GM23338 (cell line): ENCODE measurements at regions not wholly inside any gene's neighbourhood (a gene's known extent, or its start where the extent isn't known, plus 50 kb on each side); places are given as distances from the start of the nearest gene placed in this dataset.

Experiments
- ATAC-seq: fragments of 200-7000 bp; cut with Tn5 transposase; 3 replicates; pipeline ENCODE4 v1.9.1; 2020
- DNase-seq: peaks from one replicate; pipeline ENCODE4 v3.0.0-alpha.2; 2015; ENCODE audit warnings: low spot score
- H2AFZ ChIP-seq: fragments of 200-600 bp; sonication (generic); 2 replicates; pipeline ENCODE4 v1.8.0; 2016; ENCODE audit warnings: antibody characterized with exemption, mild to moderate bottlenecking, moderate library complexity
- H3F3A ChIP-seq: fragments of 200-600 bp; sonication (generic); replicated peaks from 2 replicates; pipeline ENCODE4 v1.8.0; 2017; ENCODE audit warnings: antibody characterized with exemption, mixed run types, low read depth
- H3K27ac ChIP-seq: fragments of 200-600 bp; sonication (generic); 2 replicates; pipeline ENCODE4 v1.6.1; 2016; ENCODE audit warnings: low read depth
- H3K27me3 ChIP-seq: fragments of 200-600 bp; sonication (generic); 2 replicates; pipeline ENCODE4 v1.8.0; 2016; ENCODE audit warnings: mild to moderate bottlenecking, mixed run types, moderate library complexity; ENCODE audit not compliant: insufficient read depth
- H3K36me3 ChIP-seq: fragments of 200-600 bp; sonication (generic); 2 replicates; pipeline ENCODE4 v1.8.0; 2016; ENCODE audit warnings: mild to moderate bottlenecking; ENCODE audit not compliant: insufficient read depth
- H3K4me1 ChIP-seq: fragments of 200-600 bp; sonication (generic); 2 replicates; pipeline ENCODE4 v1.8.0; 2016; ENCODE audit warnings: mild to moderate bottlenecking, moderate library complexity; ENCODE audit not compliant: insufficient read depth
- H3K4me2 ChIP-seq: fragments of 200-600 bp; sonication (generic); 2 replicates; pipeline ENCODE4 v1.7.1; 2017; ENCODE audit warnings: mixed run types
- H3K4me3 ChIP-seq: fragments of 200-600 bp; sonication (generic); 2 replicates; pipeline ENCODE4 v1.6.1; 2016; ENCODE audit warnings: mixed run types
- H3K79me2 ChIP-seq: fragments of 200-600 bp; sonication (generic); replicated peaks from 2 replicates; pipeline ENCODE4 v1.8.0; 2017; ENCODE audit warnings: mild to moderate bottlenecking; ENCODE audit not compliant: insufficient read depth
- H3K9me2 ChIP-seq: fragments of 200-600 bp; sonication (generic); 2 replicates; pipeline ENCODE4 v1.8.0; 2017; ENCODE audit not compliant: insufficient read depth
- H4K20me1 ChIP-seq: fragments of 200-600 bp; sonication (generic); replicated peaks from 2 replicates; pipeline ENCODE4 v1.8.0; 2017; ENCODE audit warnings: mild to moderate bottlenecking; ENCODE audit not compliant: insufficient read depth
- H3K27ac Mint-ChIP-seq: 2 replicates; pipeline ENCODE4 v1.8.0; 2020; ENCODE audit warnings: inconsistent platforms, mild to moderate bottlenecking, moderate library complexity, mixed read lengths
- H3K27me3 Mint-ChIP-seq: 3 replicates; pipeline ENCODE4 v1.8.0; 2022; ENCODE audit warnings: low read depth, mild to moderate bottlenecking, moderate library complexity, mixed read lengths, inconsistent platforms; ENCODE audit not compliant: insufficient read depth, poor library complexity
- H3K36me3 Mint-ChIP-seq: 3 replicates; pipeline ENCODE4 v1.8.0; 2021; ENCODE audit warnings: low read depth, mild to moderate bottlenecking, inconsistent platforms, moderate library complexity, mixed read lengths
- H3K4me1 Mint-ChIP-seq: 3 replicates; pipeline ENCODE4 v1.8.0; 2020; ENCODE audit warnings: mild to moderate bottlenecking, inconsistent platforms, mixed read lengths
- H3K4me3 Mint-ChIP-seq: 3 replicates; pipeline ENCODE4 v1.8.0; 2021; ENCODE audit warnings: moderate library complexity, mild to moderate bottlenecking, inconsistent platforms, mixed read lengths
- H3K9me3 Mint-ChIP-seq: 3 replicates; pipeline ENCODE4 v1.8.0; 2020; ENCODE audit warnings: moderate library complexity, mild to moderate bottlenecking, inconsistent platforms, mixed read lengths
- CREB1 ChIP-seq: fragments of 250-450 bp; sonication (Bioruptor Pico); IDR thresholded peaks from 2 replicates; pipeline ENCODE4 v1.5.0; 2020; ENCODE audit warnings: low read depth, mild to moderate bottlenecking, moderate library complexity
- EZH2 ChIP-seq: fragments of 200-600 bp; sonication (generic); IDR thresholded peaks from one replicate; pipeline ENCODE4 v1.8.0; 2017; ENCODE audit warnings: antibody characterized with exemption, mild to moderate bottlenecking, low read depth; ENCODE audit not compliant: unreplicated experiment
- EZH2phosphoT487 ChIP-seq: fragments of 200-600 bp; sonication (generic); IDR thresholded peaks from one replicate; pipeline ENCODE4 v1.8.1; 2018; ENCODE audit warnings: antibody characterized with exemption; ENCODE audit not compliant: unreplicated experiment
- JUNB ChIP-seq: IDR thresholded peaks from one replicate; pipeline ENCODE4 v1.6.1; 2016; ENCODE audit warnings: antibody characterized with exemption; ENCODE audit not compliant: unreplicated experiment
- ZNF114 ChIP-seq: fragments of 250-450 bp; sonication (Bioruptor Pico); IDR thresholded peaks from 2 replicates; pipeline ENCODE4 v1.5.0; 2020; ENCODE audit warnings: mild to moderate bottlenecking, moderate library complexity
- ZNF331 ChIP-seq: fragments of 250-450 bp; sonication (Bioruptor Pico); IDR thresholded peaks from 2 replicates; pipeline ENCODE4 v1.5.0; 2020; ENCODE audit warnings: low read depth, mild to moderate bottlenecking, moderate library complexity
- TF ChIP-seq, protein P1 (sequence below), 2 experiments: fragments of 200-600 bp in 1 of 2; sonication (generic) in 1 of 2; conservative IDR thresholded peaks; 2 replicates each; pipeline versions ENCODE4 v1.5.1 to v1.6.1; 2016 to 2017; ENCODE audit warnings: antibody characterized with exemption in 2 of 2, low read depth in 2 of 2, mild to moderate bottlenecking in 2 of 2, moderate library complexity in 1 of 2
- TF ChIP-seq, protein P2 (sequence below): fragments of 250-450 bp; sonication (Bioruptor Pico); IDR thresholded peaks from 2 replicates; pipeline ENCODE4 v1.5.0; 2020; ENCODE audit warnings: mild to moderate bottlenecking, moderate library complexity
- TF ChIP-seq, protein P3 (sequence below): IDR thresholded peaks from 2 replicates; pipeline ENCODE4 v1.6.1; 2016; ENCODE audit warnings: antibody characterized with exemption
- TF ChIP-seq, protein P4 (sequence below): IDR thresholded peaks from one replicate; pipeline ENCODE4 v1.6.1; 2018; ENCODE audit warnings: antibody characterized with exemption; ENCODE audit not compliant: unreplicated experiment

DNA sequence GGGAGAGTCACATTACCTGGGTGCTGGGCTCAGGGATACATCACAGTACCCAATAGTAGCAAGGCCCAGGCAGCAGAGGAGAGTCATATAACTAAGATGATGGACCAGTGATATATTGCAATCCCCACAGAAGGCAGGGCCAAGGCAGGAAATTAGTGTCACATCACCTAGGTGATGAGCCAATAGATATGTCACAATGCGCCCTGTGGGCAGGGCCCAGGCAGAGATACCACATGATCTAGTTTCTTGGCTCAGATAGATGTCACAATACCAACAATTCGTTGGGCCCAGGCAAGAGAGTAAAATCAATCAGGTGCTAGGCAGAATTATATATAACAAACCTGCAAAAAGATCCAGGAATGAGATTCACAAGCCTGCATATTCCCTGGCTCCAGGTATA is 2111.5 kb downstream of the TP53TG3F start (continued):
- TF ChIP-seq, protein P1, sequence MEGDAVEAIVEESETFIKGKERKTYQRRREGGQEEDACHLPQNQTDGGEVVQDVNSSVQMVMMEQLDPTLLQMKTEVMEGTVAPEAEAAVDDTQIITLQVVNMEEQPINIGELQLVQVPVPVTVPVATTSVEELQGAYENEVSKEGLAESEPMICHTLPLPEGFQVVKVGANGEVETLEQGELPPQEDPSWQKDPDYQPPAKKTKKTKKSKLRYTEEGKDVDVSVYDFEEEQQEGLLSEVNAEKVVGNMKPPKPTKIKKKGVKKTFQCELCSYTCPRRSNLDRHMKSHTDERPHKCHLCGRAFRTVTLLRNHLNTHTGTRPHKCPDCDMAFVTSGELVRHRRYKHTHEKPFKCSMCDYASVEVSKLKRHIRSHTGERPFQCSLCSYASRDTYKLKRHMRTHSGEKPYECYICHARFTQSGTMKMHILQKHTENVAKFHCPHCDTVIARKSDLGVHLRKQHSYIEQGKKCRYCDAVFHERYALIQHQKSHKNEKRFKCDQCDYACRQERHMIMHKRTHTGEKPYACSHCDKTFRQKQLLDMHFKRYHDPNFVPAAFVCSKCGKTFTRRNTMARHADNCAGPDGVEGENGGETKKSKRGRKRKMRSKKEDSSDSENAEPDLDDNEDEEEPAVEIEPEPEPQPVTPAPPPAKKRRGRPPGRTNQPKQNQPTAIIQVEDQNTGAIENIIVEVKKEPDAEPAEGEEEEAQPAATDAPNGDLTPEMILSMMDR (conservative IDR thresholded peaks at IDR 0.05; ENCODE audit: low read depth in 2 of 2): no peak
- TF ChIP-seq ZNF114 (CRISPR knock-in tag) (no peak), EZH2phosphoT487 (no peak)

DNA sequence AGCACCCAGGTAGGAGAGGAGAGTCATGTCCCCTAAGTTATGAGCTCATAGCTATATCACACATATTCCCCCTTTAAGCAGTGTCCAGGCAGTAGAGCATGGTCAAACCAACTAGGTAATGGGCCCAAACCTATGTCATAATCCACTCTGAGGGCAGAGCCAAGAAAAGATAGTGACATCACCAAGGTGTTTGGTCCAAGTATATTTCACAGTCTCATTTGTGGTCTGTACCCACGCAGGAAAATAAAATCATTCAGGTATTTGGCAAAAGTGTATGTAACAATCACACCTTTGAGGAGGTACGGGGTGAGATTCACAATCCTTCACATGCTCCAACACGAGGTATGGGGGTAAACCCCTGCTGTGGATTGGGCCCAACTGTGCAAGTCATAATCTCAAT is 2112.8 kb downstream of the TP53TG3F start:
- no peaks in the 10 kb centered on the region for H3K36me3 ChIP-seq
- no peaks in the 10 kb centered on the region for H3F3A ChIP-seq
- H3K4me2 ChIP-seq: no peak overlapping the region
- Mint-ChIP-seq H3K4me3 (no peak overlapping the region), H3K27ac (no peak overlapping the region), H3K9me3 (peaks cover 94% of the 10 kb centered on the region), H3K36me3 (peaks cover 53% of the 10 kb centered on the region), H3K27me3 (peaks cover 2% of the 10 kb centered on the region), H3K4me1 (no peaks in the 10 kb centered on the region)
- no peaks in the 10 kb centered on the region for H3K79me2 ChIP-seq
- DNase-seq (no peak), ATAC-seq (no peak)
- H3K27me3 ChIP-seq: no peaks in the 10 kb centered on the region
- no peaks in the 10 kb centered on the region for H4K20me1 ChIP-seq
- H3K4me3 ChIP-seq: no peak overlapping the region
- H3K4me1 ChIP-seq: no peaks in the 10 kb centered on the region
- no peak overlapping the region for H2AFZ ChIP-seq
- H3K27ac ChIP-seq: no peak overlapping the region
- no peaks in the 10 kb centered on the region for H3K9me2 ChIP-seq
- TF ChIP-seq, protein P2, sequence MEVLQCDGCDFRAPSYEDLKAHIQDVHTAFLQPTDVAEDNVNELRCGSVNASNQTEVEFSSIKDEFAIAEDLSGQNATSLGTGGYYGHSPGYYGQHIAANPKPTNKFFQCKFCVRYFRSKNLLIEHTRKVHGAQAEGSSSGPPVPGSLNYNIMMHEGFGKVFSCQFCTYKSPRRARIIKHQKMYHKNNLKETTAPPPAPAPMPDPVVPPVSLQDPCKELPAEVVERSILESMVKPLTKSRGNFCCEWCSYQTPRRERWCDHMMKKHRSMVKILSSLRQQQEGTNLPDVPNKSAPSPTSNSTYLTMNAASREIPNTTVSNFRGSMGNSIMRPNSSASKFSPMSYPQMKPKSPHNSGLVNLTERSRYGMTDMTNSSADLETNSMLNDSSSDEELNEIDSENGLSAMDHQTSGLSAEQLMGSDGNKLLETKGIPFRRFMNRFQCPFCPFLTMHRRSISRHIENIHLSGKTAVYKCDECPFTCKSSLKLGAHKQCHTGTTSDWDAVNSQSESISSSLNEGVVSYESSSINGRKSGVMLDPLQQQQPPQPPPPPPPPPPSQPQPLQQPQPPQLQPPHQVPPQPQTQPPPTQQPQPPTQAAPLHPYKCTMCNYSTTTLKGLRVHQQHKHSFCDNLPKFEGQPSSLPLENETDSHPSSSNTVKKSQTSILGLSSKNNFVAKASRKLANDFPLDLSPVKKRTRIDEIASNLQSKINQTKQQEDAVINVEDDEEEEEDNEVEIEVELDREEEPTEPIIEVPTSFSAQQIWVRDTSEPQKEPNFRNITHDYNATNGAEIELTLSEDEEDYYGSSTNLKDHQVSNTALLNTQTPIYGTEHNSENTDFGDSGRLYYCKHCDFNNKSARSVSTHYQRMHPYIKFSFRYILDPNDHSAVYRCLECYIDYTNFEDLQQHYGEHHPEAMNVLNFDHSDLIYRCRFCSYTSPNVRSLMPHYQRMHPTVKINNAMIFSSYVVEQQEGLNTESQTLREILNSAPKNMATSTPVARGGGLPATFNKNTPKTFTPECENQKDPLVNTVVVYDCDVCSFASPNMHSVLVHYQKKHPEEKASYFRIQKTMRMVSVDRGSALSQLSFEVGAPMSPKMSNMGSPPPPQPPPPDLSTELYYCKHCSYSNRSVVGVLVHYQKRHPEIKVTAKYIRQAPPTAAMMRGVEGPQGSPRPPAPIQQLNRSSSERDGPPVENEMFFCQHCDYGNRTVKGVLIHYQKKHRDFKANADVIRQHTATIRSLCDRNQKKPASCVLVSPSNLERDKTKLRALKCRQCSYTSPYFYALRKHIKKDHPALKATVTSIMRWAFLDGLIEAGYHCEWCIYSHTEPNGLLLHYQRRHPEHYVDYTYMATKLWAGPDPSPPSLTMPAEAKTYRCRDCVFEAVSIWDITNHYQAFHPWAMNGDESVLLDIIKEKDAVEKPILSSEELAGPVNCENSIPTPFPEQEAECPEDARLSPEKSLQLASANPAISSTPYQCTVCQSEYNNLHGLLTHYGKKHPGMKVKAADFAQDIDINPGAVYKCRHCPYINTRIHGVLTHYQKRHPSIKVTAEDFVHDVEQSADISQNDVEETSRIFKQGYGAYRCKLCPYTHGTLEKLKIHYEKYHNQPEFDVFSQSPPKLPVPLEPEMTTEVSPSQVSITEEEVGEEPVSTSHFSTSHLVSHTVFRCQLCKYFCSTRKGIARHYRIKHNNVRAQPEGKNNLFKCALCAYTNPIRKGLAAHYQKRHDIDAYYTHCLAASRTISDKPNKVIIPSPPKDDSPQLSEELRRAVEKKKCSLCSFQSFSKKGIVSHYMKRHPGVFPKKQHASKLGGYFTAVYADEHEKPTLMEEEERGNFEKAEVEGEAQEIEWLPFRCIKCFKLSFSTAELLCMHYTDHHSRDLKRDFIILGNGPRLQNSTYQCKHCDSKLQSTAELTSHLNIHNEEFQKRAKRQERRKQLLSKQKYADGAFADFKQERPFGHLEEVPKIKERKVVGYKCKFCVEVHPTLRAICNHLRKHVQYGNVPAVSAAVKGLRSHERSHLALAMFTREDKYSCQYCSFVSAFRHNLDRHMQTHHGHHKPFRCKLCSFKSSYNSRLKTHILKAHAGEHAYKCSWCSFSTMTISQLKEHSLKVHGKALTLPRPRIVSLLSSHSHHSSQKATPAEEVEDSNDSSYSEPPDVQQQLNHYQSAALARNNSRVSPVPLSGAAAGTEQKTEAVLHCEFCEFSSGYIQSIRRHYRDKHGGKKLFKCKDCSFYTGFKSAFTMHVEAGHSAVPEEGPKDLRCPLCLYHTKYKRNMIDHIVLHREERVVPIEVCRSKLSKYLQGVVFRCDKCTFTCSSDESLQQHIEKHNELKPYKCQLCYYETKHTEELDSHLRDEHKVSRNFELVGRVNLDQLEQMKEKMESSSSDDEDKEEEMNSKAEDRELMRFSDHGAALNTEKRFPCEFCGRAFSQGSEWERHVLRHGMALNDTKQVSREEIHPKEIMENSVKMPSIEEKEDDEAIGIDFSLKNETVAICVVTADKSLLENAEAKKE (CRISPR knock-in tag): no peak
- TF ChIP-seq, protein P3, sequence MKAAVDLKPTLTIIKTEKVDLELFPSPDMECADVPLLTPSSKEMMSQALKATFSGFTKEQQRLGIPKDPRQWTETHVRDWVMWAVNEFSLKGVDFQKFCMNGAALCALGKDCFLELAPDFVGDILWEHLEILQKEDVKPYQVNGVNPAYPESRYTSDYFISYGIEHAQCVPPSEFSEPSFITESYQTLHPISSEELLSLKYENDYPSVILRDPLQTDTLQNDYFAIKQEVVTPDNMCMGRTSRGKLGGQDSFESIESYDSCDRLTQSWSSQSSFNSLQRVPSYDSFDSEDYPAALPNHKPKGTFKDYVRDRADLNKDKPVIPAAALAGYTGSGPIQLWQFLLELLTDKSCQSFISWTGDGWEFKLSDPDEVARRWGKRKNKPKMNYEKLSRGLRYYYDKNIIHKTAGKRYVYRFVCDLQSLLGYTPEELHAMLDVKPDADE: no peak
- TF ChIP-seq CREB1: no peak
- no peak for TF ChIP-seq ZNF331 (CRISPR knock-in tag)
- TF ChIP-seq JUNB: no peak
- no peak for TF ChIP-seq EZH2phosphoT487
- TF ChIP-seq, protein P1 (conservative IDR thresholded peaks at IDR 0.05; ENCODE audit: low read depth in 2 of 2): no peak
- TF ChIP-seq EZH2: no peak
- TF ChIP-seq, protein P4, sequence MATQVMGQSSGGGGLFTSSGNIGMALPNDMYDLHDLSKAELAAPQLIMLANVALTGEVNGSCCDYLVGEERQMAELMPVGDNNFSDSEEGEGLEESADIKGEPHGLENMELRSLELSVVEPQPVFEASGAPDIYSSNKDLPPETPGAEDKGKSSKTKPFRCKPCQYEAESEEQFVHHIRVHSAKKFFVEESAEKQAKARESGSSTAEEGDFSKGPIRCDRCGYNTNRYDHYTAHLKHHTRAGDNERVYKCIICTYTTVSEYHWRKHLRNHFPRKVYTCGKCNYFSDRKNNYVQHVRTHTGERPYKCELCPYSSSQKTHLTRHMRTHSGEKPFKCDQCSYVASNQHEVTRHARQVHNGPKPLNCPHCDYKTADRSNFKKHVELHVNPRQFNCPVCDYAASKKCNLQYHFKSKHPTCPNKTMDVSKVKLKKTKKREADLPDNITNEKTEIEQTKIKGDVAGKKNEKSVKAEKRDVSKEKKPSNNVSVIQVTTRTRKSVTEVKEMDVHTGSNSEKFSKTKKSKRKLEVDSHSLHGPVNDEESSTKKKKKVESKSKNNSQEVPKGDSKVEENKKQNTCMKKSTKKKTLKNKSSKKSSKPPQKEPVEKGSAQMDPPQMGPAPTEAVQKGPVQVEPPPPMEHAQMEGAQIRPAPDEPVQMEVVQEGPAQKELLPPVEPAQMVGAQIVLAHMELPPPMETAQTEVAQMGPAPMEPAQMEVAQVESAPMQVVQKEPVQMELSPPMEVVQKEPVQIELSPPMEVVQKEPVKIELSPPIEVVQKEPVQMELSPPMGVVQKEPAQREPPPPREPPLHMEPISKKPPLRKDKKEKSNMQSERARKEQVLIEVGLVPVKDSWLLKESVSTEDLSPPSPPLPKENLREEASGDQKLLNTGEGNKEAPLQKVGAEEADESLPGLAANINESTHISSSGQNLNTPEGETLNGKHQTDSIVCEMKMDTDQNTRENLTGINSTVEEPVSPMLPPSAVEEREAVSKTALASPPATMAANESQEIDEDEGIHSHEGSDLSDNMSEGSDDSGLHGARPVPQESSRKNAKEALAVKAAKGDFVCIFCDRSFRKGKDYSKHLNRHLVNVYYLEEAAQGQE: no peak
